ENCODE measurements at regions not wholly inside any gene's neighbourhood (a gene's known extent, or its start where the extent isn't known, plus 50 kb on each side); places are given as distances from the start of the nearest gene placed in this dataset.

- Histone ChIP-seq H3K4me2 (no peak overlapping the region), H3K27ac (no peak overlapping the region), H3K9me3 (no peaks in the 10 kb centered on the region), H3K4me1 (no peaks in the 10 kb centered on the region), H3K4me3 (no peak overlapping the region)
- POLR2A ChIA-PET, result no interaction called here
- ATAC-seq, result no peak
- CTCF ChIA-PET, result interaction anchor here (0.7 to 1.0 kb wide), 2 partner anchors 11 to 95 kb away, joined by 3 to 4 read pairs; no protein-coding TSS in a partner anchor
- no peak for TF ChIP-seq CHD4 (IDR thresholded peaks at IDR 0.05; ENCODE audit: borderline replicate concordance)
- no peak for TF ChIP-seq CBX8 (IDR thresholded peaks at IDR 0.05)
- no peak for TF ChIP-seq HDAC2 (IDR thresholded peaks at IDR 0.05)
- FAIRE-seq, result no peak
- DNase-seq (ENCODE audit: low read depth in 1 of 2, low spot score in 1 of 2), result no peak
Measured at GRCh38 chr2:163441603-163442002, 294.2 kb downstream of the FIGN start.

GRCh38 chr2:163436963-163437362 is 298.8 kb downstream of the FIGN start:
- H3K9me3 ChIP-seq, result no peaks in the 10 kb centered on the region
- DNase-seq (ENCODE audit: low read depth in 1 of 2, low spot score in 1 of 2) (no peak), FAIRE-seq (no peak), ATAC-seq (no peak)
- no peak overlapping the region for H3K27ac ChIP-seq
- 80% methylated on average over 3 of the region's 3 CpGs for WGBS (ENCODE audit: missing lambda C conversion rate)
- no peaks in the 10 kb centered on the region for H3K4me1 ChIP-seq
- TF ChIP-seq ELK1 (IDR thresholded peaks at IDR 0.05; ENCODE audit: low read depth, low read length) (no peak), CHD2 (IDR thresholded peaks at IDR 0.05; ENCODE audit: low read length, partially characterized antibody) (no peak), NPAS2 (CRISPR knock-in tag; IDR thresholded peaks at IDR 0.05; ENCODE audit: borderline replicate concordance) (no peak), NR3C1 (IDR thresholded peaks at IDR 0.05) (no peak), TP53 (CRISPR knock-in tag; IDR thresholded peaks at IDR 0.05) (no peak), ZC3H11A (IDR thresholded peaks at IDR 0.05) (no peak), EHF (CRISPR knock-in tag; IDR thresholded peaks at IDR 0.05) (no peak), BCL3 (IDR thresholded peaks at IDR 0.05) (no peak), HMGXB4 (CRISPR knock-in tag; IDR thresholded peaks at IDR 0.05; ENCODE audit: borderline replicate concordance) (no peak), FOSB (CRISPR knock-in tag; IDR thresholded peaks at IDR 0.05) (no peak), RAD21 (conservative IDR thresholded peaks at IDR 0.05 in 1 of 2, IDR thresholded peaks at IDR 0.05 in 1 of 2) (no peak)
- POLR2A ChIA-PET, result no interaction called here
- H3K4me2 ChIP-seq, result no peak overlapping the region
- no peak overlapping the region for H3K4me3 ChIP-seq
- CTCF ChIA-PET, result interaction anchor here (0.7 kb wide), 1 partner anchor 1027 kb away, joined by 4 read pairs; no protein-coding TSS in a partner anchor

GRCh38 chr2:163428187-163428586 is 307.6 kb downstream of the FIGN start:
- Histone ChIP-seq H3K4me2 (no peak overlapping the region), H3K27ac (no peak overlapping the region), H3K9me3 (no peaks in the 10 kb centered on the region), H3K4me3 (no peak overlapping the region), H3K4me1 (no peaks in the 10 kb centered on the region)
- POLR2A ChIA-PET, result no interaction called here
- FAIRE-seq (no peak), ATAC-seq (no peak), DNase-seq (ENCODE audit: low read depth in 1 of 2, low spot score in 1 of 2) (no peak)
- TF ChIP-seq EHMT2 (IDR thresholded peaks at IDR 0.05; ENCODE audit: low read depth), result no peak
- peak; percentile 64 for TF ChIP-seq MAFK (IDR thresholded peaks at IDR 0.05; ENCODE audit: partially characterized antibody)
- no peak for TF ChIP-seq E2F6 (IDR thresholded peaks at IDR 0.05; ENCODE audit: borderline replicate concordance, low read depth)
- TF ChIP-seq ZNF302 (CRISPR knock-in tag; IDR thresholded peaks at IDR 0.05), result no peak
- TF ChIP-seq CEBPB (IDR thresholded peaks at IDR 0.05), result no peak
- TF ChIP-seq JUN (IDR thresholded peaks at IDR 0.05), result no peak
- no peak for TF ChIP-seq NFE2L2 (conservative IDR thresholded peaks at IDR 0.05; ENCODE audit: low read length)
- TF ChIP-seq BCL3 (IDR thresholded peaks at IDR 0.05), result no peak
- CTCF ChIA-PET, result no interaction called here
- WGBS (ENCODE audit: missing lambda C conversion rate), result 77% methylated on average over 4 of the region's 4 CpGs

Data from A549 (cell line).